H1 (cell line): ENCODE measurements at regions not wholly inside any gene's neighbourhood (a gene's known extent, or its start where the extent isn't known, plus 50 kb on each side); places are given as distances from the start of the nearest gene placed in this dataset.

Source experiments
- TF ChIP-seq, protein P1 (sequence below), 3 experiments: IDR thresholded peaks; 1 replicate in 2 of 3; 2 replicates in 1 of 3; pipeline versions ENCODE4 v1.5.1 to v1.6.1; 2011; ENCODE audit warnings: low read length in 3 of 3, mild to moderate bottlenecking in 3 of 3, inconsistent platforms in 2 of 3, low read depth in 1 of 3, moderate library complexity in 1 of 3; ENCODE audit not compliant: insufficient read depth in 1 of 3; ENCODE audit errors: control extremely low read depth in 1 of 3

DNA sequence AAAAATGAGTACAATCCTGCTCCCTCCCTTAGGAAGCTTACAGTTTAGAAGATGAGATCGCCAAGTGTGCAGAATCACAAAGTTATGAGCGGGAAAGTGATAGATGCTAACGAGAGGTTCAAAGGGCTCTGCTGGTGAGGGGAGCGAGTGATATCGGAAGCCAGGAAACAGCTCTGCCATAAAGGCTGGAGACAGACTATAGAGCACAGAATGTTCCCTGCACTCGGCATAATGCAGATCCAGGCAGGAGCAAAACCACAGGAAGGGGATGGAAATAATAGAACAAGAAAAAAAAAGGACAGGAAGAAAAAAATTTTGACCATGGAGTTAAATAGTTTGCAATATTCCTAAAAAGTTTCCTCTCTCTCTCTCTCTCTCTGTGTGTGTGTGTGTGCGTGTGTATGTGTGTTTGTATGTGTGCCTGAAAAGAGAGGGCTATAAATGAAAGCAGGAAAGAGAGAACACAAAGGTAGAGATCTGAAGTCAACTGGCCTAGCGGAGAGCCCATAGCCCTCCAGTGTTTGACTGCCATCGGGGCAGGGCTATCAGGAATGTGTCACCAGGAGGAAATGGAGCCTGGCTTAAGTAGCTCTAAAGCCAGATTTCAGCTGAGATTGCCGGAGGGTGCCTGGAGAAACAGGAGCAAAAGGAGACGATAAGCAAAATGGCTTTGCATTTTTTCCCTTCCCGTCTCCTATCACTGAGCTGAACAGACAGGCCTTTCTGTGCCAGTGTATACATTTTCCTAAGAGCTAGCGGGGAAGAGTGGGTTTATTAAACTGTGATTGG is 175.8 kb upstream of the LYZL1 start (continued):
- TF ChIP-seq, protein P1, sequence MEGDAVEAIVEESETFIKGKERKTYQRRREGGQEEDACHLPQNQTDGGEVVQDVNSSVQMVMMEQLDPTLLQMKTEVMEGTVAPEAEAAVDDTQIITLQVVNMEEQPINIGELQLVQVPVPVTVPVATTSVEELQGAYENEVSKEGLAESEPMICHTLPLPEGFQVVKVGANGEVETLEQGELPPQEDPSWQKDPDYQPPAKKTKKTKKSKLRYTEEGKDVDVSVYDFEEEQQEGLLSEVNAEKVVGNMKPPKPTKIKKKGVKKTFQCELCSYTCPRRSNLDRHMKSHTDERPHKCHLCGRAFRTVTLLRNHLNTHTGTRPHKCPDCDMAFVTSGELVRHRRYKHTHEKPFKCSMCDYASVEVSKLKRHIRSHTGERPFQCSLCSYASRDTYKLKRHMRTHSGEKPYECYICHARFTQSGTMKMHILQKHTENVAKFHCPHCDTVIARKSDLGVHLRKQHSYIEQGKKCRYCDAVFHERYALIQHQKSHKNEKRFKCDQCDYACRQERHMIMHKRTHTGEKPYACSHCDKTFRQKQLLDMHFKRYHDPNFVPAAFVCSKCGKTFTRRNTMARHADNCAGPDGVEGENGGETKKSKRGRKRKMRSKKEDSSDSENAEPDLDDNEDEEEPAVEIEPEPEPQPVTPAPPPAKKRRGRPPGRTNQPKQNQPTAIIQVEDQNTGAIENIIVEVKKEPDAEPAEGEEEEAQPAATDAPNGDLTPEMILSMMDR (IDR thresholded peaks at IDR 0.05; ENCODE audit: control extremely low read depth in 1 of 3, insufficient read depth in 1 of 3, low read depth in 1 of 3, low read length in 3 of 3) = no peak
